ENCODE measurements at regions not wholly inside any gene's neighbourhood (a gene's known extent, or its start where the extent isn't known, plus 50 kb on each side); places are given as distances from the start of the nearest gene placed in this dataset.

GRCh38 chr6:141123497-141123896, 1009.2 kb upstream of the GJE1 start:
- Mint-ChIP-seq H3K4me1 (no peaks in the 10 kb centered on the region), H3K27me3 (no peaks in the 10 kb centered on the region), H3K4me3 (no peak overlapping the region), H3K27ac (no peak overlapping the region), H3K36me3 (ENCODE audit: low read depth) (no peaks in the 10 kb centered on the region), H3K9me3 (no peaks in the 10 kb centered on the region)
- no peak for DNase-seq
- ChIA-PET POLR2A (no interaction called here), CTCF (no interaction called here)

- Mint-ChIP-seq H3K4me1 (no peaks in the 10 kb centered on the region), H3K27ac (no peak overlapping the region), H3K27me3 (no peaks in the 10 kb centered on the region), H3K36me3 (ENCODE audit: low read depth) (no peaks in the 10 kb centered on the region), H3K9me3 (no peaks in the 10 kb centered on the region), H3K4me3 (no peak overlapping the region)
- ChIA-PET CTCF (no interaction called here), POLR2A (no interaction called here)
- DNase-seq, result no peak
Measured at GRCh38 chr6:141123049-141123448, 1009.7 kb upstream of the GJE1 start.

- Mint-ChIP-seq H3K27ac (no peak overlapping the region), H3K27me3 (no peaks in the 10 kb centered on the region), H3K4me1 (no peaks in the 10 kb centered on the region), H3K9me3 (no peaks in the 10 kb centered on the region), H3K4me3 (no peak overlapping the region), H3K36me3 (ENCODE audit: low read depth) (no peaks in the 10 kb centered on the region)
- POLR2A ChIA-PET, result no interaction called here
- DNase-seq, result no peak
- CTCF ChIA-PET, result no interaction called here
Measured at GRCh38 chr6:141118991-141119390, 1013.7 kb upstream of the GJE1 start.

- Mint-ChIP-seq H3K4me1 (no peaks in the 10 kb centered on the region), H3K4me3 (no peak overlapping the region), H3K36me3 (ENCODE audit: low read depth) (no peaks in the 10 kb centered on the region), H3K9me3 (no peaks in the 10 kb centered on the region), H3K27ac (no peak overlapping the region), H3K27me3 (no peaks in the 10 kb centered on the region)
- ChIA-PET POLR2A (no interaction called here), CTCF (no interaction called here)
- DNase-seq, result no peak
Measured at GRCh38 chr6:141117874-141118273, 1014.9 kb upstream of the GJE1 start.

GRCh38 chr6:141110481-141110880, 1022.2 kb upstream of the GJE1 start:
- Mint-ChIP-seq H3K4me3 (no peak overlapping the region), H3K27ac (no peak overlapping the region), H3K36me3 (ENCODE audit: low read depth) (no peaks in the 10 kb centered on the region), H3K4me1 (no peaks in the 10 kb centered on the region), H3K27me3 (no peaks in the 10 kb centered on the region), H3K9me3 (no peaks in the 10 kb centered on the region)
- CTCF ChIA-PET, result no interaction called here
- POLR2A ChIA-PET, result no interaction called here
- no peak for DNase-seq

GRCh38 chr6:141107591-141108160, 1025.0 kb upstream of the GJE1 start:
- no peak overlapping the region for H3K27ac Mint-ChIP-seq
- CTCF ChIA-PET, result no interaction called here
- H3K9me3 Mint-ChIP-seq, result no peaks in the 10 kb centered on the region
- POLR2A ChIA-PET, result no interaction called here
- no peak for DNase-seq
- H3K4me1 Mint-ChIP-seq, result no peaks in the 10 kb centered on the region
- no peaks in the 10 kb centered on the region for H3K27me3 Mint-ChIP-seq
- H3K36me3 Mint-ChIP-seq (ENCODE audit: low read depth), result no peaks in the 10 kb centered on the region
- H3K4me3 Mint-ChIP-seq, result no peak overlapping the region

GRCh38 chr6:141105481-141105880, 1027.2 kb upstream of the GJE1 start:
- no peak for DNase-seq
- POLR2A ChIA-PET, result no interaction called here
- Mint-ChIP-seq H3K4me1 (no peaks in the 10 kb centered on the region), H3K9me3 (no peaks in the 10 kb centered on the region), H3K36me3 (ENCODE audit: low read depth) (no peaks in the 10 kb centered on the region), H3K4me3 (no peak overlapping the region), H3K27ac (no peak overlapping the region), H3K27me3 (no peaks in the 10 kb centered on the region)
- CTCF ChIA-PET, result no interaction called here

- Mint-ChIP-seq H3K27ac (no peak overlapping the region), H3K4me3 (no peak overlapping the region), H3K9me3 (no peaks in the 10 kb centered on the region), H3K36me3 (ENCODE audit: low read depth) (no peaks in the 10 kb centered on the region), H3K4me1 (no peaks in the 10 kb centered on the region), H3K27me3 (no peaks in the 10 kb centered on the region)
- POLR2A ChIA-PET, result no interaction called here
- DNase-seq, result no peak
- CTCF ChIA-PET, result no interaction called here
Measured at GRCh38 chr6:141103246-141103645, 1029.5 kb upstream of the GJE1 start.

GRCh38 chr6:141097471-141097870, 1035.3 kb upstream of the GJE1 start:
- no peak overlapping the region for H3K27ac Mint-ChIP-seq
- ChIA-PET CTCF (interaction anchor here (0.6 kb wide), 1 partner anchor 547 kb away, joined by 4 read pairs; no protein-coding TSS in a partner anchor), POLR2A (no interaction called here)
- H3K27me3 Mint-ChIP-seq, result no peaks in the 10 kb centered on the region
- H3K4me3 Mint-ChIP-seq, result no peak overlapping the region
- H3K9me3 Mint-ChIP-seq, result no peaks in the 10 kb centered on the region
- no peaks in the 10 kb centered on the region for H3K4me1 Mint-ChIP-seq
- no peak for DNase-seq
- no peaks in the 10 kb centered on the region for H3K36me3 Mint-ChIP-seq (ENCODE audit: low read depth)

- Mint-ChIP-seq H3K36me3 (ENCODE audit: low read depth) (no peaks in the 10 kb centered on the region), H3K4me1 (no peaks in the 10 kb centered on the region), H3K9me3 (no peaks in the 10 kb centered on the region), H3K4me3 (no peak overlapping the region), H3K27ac (no peak overlapping the region), H3K27me3 (no peaks in the 10 kb centered on the region)
- DNase-seq, result no peak
- POLR2A ChIA-PET, result no interaction called here
- CTCF ChIA-PET, result no interaction called here
Measured at GRCh38 chr6:141095308-141095707, 1037.4 kb upstream of the GJE1 start.

GRCh38 chr6:141088171-141088570, 1044.6 kb upstream of the GJE1 start:
- ChIA-PET POLR2A (no interaction called here), CTCF (no interaction called here)
- Mint-ChIP-seq H3K9me3 (no peaks in the 10 kb centered on the region), H3K27me3 (no peaks in the 10 kb centered on the region), H3K4me3 (no peak overlapping the region), H3K36me3 (ENCODE audit: low read depth) (no peaks in the 10 kb centered on the region), H3K27ac (no peak overlapping the region), H3K4me1 (no peaks in the 10 kb centered on the region)
- no peak for DNase-seq

GRCh38 chr6:141077355-141078333, 1055.1 kb upstream of the GJE1 start:
- H3K4me3 Mint-ChIP-seq, result no peak overlapping the region
- H3K4me1 Mint-ChIP-seq, result no peaks in the 10 kb centered on the region
- POLR2A ChIA-PET, result no interaction called here
- no peak overlapping the region for H3K27ac Mint-ChIP-seq
- no peak for DNase-seq
- H3K9me3 Mint-ChIP-seq, result no peaks in the 10 kb centered on the region
- H3K27me3 Mint-ChIP-seq, result no peaks in the 10 kb centered on the region
- no peaks in the 10 kb centered on the region for H3K36me3 Mint-ChIP-seq (ENCODE audit: low read depth)
- CTCF ChIA-PET, result no interaction called here

- Mint-ChIP-seq H3K4me1 (no peaks in the 10 kb centered on the region), H3K36me3 (ENCODE audit: low read depth) (no peaks in the 10 kb centered on the region), H3K27ac (no peak overlapping the region), H3K9me3 (no peaks in the 10 kb centered on the region), H3K27me3 (no peaks in the 10 kb centered on the region), H3K4me3 (no peak overlapping the region)
- DNase-seq, result no peak
- POLR2A ChIA-PET, result no interaction called here
- CTCF ChIA-PET, result no interaction called here
Measured at GRCh38 chr6:141057761-141058160, 1075.0 kb upstream of the GJE1 start.

All from activated CD4-positive, alpha-beta T cell treated with anti-CD3 and anti-CD28 coated beads, Interleukin-2, amount 10 ng/mL, durations not matched to agents 7 days and 5 days (primary cell).